GM13977 (cell line): ENCODE measurements at regions not wholly inside any gene's neighbourhood (a gene's known extent, or its start where the extent isn't known, plus 50 kb on each side); places are given as distances from the start of the nearest gene placed in this dataset.

Source experiments
- DNase-seq: peaks from one replicate; pipeline ENCODE4 v3.0.0; 2012; ENCODE audit warnings: low spot score
- in situ Hi-C: fragments of 300-500 bp; cut with MboI; formaldehyde crosslinking; loops from one replicate; pipeline ENCODE4 v1.12.0; 2022; ENCODE audit warnings: low sequenced_read_pairs, low pct_unique_long_range_greater_than_20kb, mixed read lengths, inconsistent platforms; ENCODE audit not compliant: unreplicated experiment
- TF ChIP-seq, protein P1 (sequence below): IDR thresholded peaks from 2 replicates; pipeline ENCODE4 v1.5.1; 2012; ENCODE audit warnings: mild to moderate bottlenecking, control low read depth; ENCODE audit not compliant: insufficient read depth; ENCODE audit errors: extremely low read depth, missing control alignments

DNA sequence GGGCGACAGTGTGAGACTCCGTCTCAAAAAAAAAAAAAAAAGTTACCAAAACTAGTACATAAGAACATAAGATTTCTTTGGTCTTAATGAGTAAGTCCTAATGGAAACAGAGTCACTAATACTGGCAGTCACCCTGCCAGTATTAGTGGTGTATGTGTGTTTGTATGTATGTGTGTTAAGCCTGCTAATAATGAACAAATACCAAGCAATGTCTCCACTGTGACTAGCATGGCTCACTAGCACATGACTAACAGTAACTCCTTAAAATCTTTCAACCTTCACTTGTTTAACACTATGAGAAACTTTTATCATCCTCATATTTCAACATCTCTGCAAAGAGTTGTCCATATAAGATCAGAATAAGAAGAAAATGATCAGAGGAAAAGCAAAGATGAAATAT, 231.0 kb upstream of the ATP11B start:
- TF ChIP-seq, protein P1, sequence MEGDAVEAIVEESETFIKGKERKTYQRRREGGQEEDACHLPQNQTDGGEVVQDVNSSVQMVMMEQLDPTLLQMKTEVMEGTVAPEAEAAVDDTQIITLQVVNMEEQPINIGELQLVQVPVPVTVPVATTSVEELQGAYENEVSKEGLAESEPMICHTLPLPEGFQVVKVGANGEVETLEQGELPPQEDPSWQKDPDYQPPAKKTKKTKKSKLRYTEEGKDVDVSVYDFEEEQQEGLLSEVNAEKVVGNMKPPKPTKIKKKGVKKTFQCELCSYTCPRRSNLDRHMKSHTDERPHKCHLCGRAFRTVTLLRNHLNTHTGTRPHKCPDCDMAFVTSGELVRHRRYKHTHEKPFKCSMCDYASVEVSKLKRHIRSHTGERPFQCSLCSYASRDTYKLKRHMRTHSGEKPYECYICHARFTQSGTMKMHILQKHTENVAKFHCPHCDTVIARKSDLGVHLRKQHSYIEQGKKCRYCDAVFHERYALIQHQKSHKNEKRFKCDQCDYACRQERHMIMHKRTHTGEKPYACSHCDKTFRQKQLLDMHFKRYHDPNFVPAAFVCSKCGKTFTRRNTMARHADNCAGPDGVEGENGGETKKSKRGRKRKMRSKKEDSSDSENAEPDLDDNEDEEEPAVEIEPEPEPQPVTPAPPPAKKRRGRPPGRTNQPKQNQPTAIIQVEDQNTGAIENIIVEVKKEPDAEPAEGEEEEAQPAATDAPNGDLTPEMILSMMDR = no peak
- DNase-seq = no peak
- in situ Hi-C loops = no loop called here

DNA sequence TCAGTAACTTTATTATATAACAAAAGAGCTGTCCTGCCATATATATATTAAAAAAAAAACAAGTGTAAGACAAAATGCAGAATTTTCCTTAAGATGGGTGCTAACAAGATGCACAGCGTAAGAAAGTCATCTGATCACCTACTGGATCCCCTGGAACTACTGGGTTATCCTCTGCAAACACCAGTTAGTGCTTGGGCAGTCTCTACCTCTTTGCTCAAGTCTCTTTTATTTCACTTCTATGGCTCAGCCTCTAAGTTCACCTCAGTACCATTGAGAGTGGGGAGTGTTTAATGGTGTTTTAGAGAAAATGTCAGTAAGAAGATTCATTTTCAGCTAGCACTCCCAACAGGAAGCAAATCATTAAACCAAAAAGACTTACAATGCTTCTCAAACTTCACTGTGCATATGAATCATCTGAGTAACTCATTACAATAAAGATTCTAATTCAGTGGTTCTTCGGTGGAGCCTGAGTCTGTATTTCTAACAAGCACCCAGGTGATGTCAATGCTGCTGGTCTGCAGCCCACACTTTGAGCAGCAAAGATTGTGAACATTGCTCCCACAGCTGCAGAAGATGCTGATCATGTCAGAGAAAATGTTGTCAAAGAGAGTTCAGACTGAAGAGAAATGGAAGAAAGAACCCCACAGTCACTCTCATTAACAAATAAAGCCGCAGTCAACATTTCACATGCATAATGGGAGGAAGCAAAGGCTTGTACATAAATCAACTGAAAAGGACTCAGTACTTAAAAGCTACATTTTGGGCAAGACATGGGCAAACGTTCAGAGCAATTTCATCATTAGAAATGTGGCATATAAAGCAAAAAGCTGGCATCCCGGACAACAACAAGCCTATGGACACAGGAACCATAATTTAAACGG, 227.1 kb upstream of the ATP11B start:
- in situ Hi-C loops = no loop called here
- DNase-seq = no peak
- TF ChIP-seq, protein P1 = no peak

DNA sequence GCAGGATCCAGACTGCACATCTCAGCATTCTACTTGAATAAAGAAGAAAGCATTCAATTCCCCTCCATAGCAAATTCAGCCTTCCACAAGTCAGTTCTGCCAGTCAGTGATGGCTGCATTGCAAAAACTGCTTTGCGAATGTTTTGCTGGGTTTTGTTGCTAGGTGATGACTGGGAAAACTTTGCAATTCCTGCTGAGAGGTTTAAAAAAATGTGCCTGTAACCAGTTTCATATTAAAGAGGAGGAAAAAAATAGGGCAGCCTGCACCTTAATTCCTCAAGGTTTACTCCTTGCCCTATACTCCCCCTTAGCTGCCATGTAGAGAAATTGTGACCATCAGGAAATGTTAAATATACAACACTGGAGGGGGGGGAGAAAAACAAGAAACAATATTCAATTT, 225.6 kb upstream of the ATP11B start:
- TF ChIP-seq, protein P1 = no peak
- DNase-seq = no peak
- in situ Hi-C loops = no loop called here

DNA sequence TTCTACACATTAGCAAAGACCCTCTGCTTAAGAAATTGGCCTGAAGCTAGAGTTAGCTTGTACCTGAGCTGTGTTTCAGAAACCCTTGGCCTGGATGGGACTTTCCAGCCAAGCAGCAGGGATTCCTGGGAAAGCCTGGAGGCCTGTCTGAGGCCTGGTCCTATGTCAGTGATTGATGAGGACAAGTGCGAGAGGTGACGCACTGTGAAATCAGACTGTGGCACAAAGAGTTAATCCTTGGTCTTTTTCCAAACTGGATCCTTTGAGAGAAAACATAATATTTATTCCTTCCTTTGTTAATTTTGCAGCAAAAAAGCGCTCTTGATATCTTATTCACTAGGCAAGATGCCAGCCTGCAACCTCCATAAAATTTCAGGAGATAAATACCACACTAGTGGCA, 225.0 kb upstream of the ATP11B start:
- no peak for DNase-seq
- in situ Hi-C loops = no loop called here
- TF ChIP-seq, protein P1 = no peak

DNA sequence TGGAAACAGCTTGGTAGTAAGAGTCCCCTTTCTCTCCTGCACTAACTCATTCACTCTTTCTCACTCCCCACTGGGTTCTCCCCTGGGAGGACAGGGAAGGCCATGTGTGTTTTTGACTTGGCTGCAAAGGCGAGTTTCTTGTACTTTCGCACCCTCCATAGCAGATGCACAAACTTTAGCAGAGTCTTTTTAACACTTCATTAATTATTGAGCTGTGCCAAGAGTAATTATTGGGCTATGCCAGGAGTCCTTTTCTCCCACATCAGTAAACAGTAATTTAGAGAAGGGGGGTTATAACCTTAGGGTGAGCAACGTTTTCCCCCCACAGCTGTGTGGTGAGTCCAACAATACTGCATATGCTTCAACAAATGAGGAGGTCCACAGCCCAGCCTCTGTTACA, 224.4 kb upstream of the ATP11B start:
- TF ChIP-seq, protein P1 = no peak
- in situ Hi-C loops = no loop called here
- DNase-seq = no peak

DNA sequence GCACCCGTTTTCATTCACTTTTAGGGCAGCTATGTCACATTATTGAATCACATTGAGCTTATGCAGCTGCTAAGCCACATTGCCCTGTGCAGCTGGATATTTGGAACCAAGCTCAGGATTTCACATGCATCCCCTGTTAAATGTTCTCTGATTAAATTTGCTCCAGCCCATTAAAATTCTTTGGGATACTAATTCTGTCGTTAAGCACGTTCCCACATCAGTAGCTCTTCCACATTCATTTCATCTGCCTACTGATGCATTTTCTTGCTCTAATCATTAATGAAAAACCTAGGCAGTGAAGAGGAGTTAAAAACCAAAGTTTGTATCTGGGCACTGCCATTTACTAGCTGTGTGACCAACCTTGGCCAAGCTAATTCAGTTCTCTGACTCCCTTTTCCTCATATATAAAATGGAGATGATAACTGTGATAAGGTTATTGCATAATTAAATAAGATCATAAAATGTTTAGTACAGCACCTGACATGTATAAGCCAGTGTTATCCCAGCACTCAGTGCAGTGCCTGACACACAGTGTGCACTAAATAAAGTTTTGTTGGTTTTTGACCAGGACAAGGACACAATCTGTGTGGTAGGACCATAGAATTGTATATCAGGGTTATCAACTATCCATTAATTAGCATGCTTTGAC, 222.2 kb upstream of the ATP11B start:
- in situ Hi-C loops = no loop called here
- TF ChIP-seq, protein P1 = no peak
- no peak for DNase-seq
